ENCODE measurements at regions not wholly inside any gene's neighbourhood (a gene's known extent, or its start where the extent isn't known, plus 50 kb on each side); places are given as distances from the start of the nearest gene placed in this dataset.
"Not testable (repeated sequence)": the region's sequence is repeated elsewhere in the genome, so short reads cannot be mapped to it uniquely, and the experiment has no call there.

DNA sequence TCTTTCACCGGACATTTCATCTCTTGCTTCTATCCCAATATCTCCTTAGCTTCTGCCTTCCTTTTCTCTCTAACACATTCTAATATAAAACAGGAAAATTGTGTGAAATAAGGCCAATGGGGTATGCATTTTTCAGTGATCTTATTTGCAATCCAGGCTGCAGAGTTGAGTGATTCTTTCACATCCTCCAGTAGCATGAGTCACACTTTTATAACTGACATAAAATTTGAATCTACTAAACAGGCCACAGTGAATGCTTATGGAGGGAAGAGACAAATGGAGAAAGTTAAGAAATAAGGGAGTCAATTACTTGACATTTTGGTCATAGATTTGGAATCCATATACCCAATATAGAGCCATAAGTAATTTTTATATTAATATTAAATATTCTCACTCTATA lies 1037.0 kb upstream of the SPRY2 start:
- H3K4me3 ChIP-seq: no peak overlapping the region
- ATAC-seq (ENCODE audit: low FRiP score in 2 of 2) (no peak), DNase-seq (no peak)
- TF ChIP-seq EP300 (IDR thresholded peaks at IDR 0.05) (no peak), CTCF (IDR thresholded peaks at IDR 0.05) (no peak), POLR2AphosphoS5 (IDR thresholded peaks at IDR 0.05) (no peak), POLR2A (IDR thresholded peaks at IDR 0.05) (no peak)
- WGBS, 2 donors: 91 to 95% methylated on average over 1 of the region's 1 CpG
- no peak overlapping the region for H3K27ac ChIP-seq
- H3K36me3 ChIP-seq: no peaks in the 10 kb centered on the region
- H3K4me1 ChIP-seq: no peaks in the 10 kb centered on the region
- no peaks in the 10 kb centered on the region for H3K27me3 ChIP-seq
- no peaks in the 10 kb centered on the region for H3K9me3 ChIP-seq

DNA sequence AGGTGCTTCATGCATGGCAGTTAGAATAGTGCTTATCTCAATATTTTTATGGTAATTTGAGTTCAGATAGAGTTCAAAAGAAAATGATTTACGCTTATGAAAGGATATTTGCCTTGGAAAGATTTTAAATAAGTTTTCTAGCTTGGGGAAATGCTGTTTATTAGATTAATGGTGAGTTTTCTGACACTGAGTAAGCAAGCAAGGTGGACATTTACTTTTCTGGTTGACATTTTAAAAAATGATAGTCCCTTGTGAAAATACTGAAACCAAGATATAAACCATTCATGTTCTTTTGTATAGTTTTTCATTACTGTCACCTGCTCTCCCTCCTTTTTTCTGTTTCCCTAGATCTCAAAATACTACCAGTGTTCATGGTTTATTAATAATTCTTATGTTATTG lies 1034.8 kb upstream of the SPRY2 start:
- Histone ChIP-seq H3K9me3 (no peaks in the 10 kb centered on the region), H3K36me3 (no peaks in the 10 kb centered on the region), H3K27me3 (no peaks in the 10 kb centered on the region), H3K27ac (no peak overlapping the region), H3K4me3 (no peak overlapping the region), H3K4me1 (no peaks in the 10 kb centered on the region)
- DNase-seq: no peak
- WGBS, 2 donors: 52 to 69% methylated on average over 1 of the region's 1 CpG
- TF ChIP-seq EP300 (IDR thresholded peaks at IDR 0.05) (no peak), POLR2AphosphoS5 (IDR thresholded peaks at IDR 0.05) (no peak), POLR2A (IDR thresholded peaks at IDR 0.05) (no peak), CTCF (IDR thresholded peaks at IDR 0.05) (no peak)
- ATAC-seq (ENCODE audit: low FRiP score in 2 of 2): no peak

- not testable (repeated sequence) for H3K4me1 ChIP-seq; H3K27ac ChIP-seq; H3K27me3 ChIP-seq; H3K9me3 ChIP-seq; ATAC-seq (ENCODE audit: low FRiP score in 2 of 2); H3K4me3 ChIP-seq; DNase-seq; H3K36me3 ChIP-seq
- 67% methylated on average over 2 of the region's 2 CpGs; no CpG with 5 or more reads in 1 of the 2 donors for WGBS, 2 donors
These were observed 1021.8 kb upstream of the SPRY2 start for GRCh38 chr13:81362711-81363110.

- DNase-seq (no peak), ATAC-seq (ENCODE audit: low FRiP score in 2 of 2) (no peak)
- Histone ChIP-seq H3K9me3 (no peaks in the 10 kb centered on the region), H3K4me3 (no peak overlapping the region), H3K36me3 (no peaks in the 10 kb centered on the region), H3K27me3 (no peaks in the 10 kb centered on the region), H3K27ac (no peak overlapping the region), H3K4me1 (no peaks in the 10 kb centered on the region)
- TF ChIP-seq POLR2A (IDR thresholded peaks at IDR 0.05): no peak
- TF ChIP-seq CTCF (IDR thresholded peaks at IDR 0.05): no peak
- TF ChIP-seq POLR2AphosphoS5 (IDR thresholded peaks at IDR 0.05): no peak
- TF ChIP-seq EP300 (IDR thresholded peaks at IDR 0.05): no peak
- 48 to 57% methylated on average over 1 of the region's 1 CpG for WGBS, 2 donors
These were observed 1009.1 kb upstream of the SPRY2 start for GRCh38 chr13:81350056-81350455.

DNA sequence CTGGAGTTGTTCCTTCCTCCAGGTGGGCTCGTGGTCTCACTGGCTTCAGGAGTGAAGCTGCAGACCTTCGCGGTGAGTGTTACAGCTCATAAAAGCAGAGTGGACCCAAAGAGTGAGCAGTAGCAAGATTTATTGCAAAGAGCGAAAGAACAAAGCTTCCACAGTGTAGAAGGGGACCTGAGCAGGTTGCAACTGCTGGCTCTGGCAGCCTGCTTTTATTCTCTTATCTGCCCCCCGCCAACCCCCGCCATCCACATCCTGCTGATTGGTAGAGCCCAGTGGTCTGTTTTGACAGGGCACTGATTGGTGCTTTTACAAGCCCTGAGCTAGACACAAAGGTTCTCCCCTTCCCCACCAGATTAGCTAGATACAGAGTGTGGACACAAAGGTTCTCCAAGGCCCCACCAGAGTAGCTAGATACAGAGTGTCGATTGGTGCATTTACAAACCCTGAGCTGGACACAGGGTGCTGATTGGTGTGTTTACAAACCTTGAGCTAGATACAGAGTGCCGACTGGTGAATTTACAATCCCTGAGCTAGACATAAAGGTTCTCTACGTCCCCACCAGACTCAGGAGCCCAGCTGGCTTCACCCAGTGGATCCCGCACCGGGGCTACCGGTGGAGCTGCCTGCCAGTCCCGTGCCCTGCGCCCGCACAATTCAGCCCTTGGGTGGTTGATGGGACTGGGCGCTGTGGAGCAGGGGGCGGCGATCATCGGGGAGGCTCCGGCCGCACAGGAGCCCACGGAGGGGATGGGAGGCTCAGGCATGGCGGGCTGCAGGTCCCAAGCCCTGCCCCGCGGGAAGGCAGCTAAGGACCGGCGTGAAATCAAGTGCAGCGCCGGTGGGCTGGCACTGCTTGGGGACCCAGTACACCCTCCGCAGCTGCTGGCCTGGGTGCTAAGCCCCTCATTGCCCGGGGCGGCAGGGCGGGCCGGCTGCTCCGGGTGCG lies 999.5 kb upstream of the SPRY2 start:
- H3K36me3 ChIP-seq: not testable (repeated sequence)

DNA sequence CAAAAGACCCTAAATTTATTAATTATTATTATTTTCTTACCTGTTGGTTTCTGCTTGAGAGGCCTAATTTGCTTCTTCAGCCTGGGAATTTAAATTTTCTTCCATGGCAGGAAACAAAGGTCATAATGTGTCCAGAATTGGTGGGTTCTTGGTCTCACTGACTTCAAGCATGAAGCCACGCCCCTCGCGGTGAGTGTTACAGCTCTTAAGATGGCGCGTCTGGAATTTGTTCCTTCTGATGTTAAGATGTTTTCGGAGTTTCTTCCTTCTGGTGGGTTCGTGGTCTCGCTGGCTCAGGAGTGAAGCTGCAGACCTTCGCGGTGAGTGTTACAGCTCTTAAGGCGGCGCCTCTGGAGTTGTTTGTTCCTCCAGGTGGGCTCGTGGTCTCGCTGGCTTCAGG lies 998.7 kb upstream of the SPRY2 start:
- ATAC-seq (ENCODE audit: low FRiP score in 2 of 2); H3K27ac ChIP-seq; DNase-seq; H3K4me1 ChIP-seq; H3K9me3 ChIP-seq; H3K36me3 ChIP-seq; H3K27me3 ChIP-seq; H3K4me3 ChIP-seq: not testable (repeated sequence)
- 96 to 99% methylated on average over 14 of the region's 14 CpGs for WGBS, 2 donors

More for the DNA sequence above, 999.5 kb upstream of the SPRY2 start:
- not testable (repeated sequence) for H3K27me3 ChIP-seq; H3K27ac ChIP-seq; ATAC-seq (ENCODE audit: low FRiP score in 2 of 2); H3K4me1 ChIP-seq; H3K9me3 ChIP-seq; H3K4me3 ChIP-seq
- DNase-seq: peak in 1 of 2 donors; percentile 67
- 94 to 96% methylated on average over 5 to 23 of the region's 36 CpGs for WGBS, 2 donors

Data from upper lobe of left lung (tissue), 6 donors.